SU-DHL-6 (cell line): ENCODE measurements at regions not wholly inside any gene's neighbourhood (a gene's known extent, or its start where the extent isn't known, plus 50 kb on each side); places are given as distances from the start of the nearest gene placed in this dataset.

Experiments
- CTCF ChIP-seq: fragments of 200-600 bp; sonication (generic); IDR thresholded peaks from one replicate; pipeline ENCODE4 v1.5.1; 2017; ENCODE audit warnings: antibody characterized with exemption, mild to moderate bottlenecking, low read length, moderate library complexity; ENCODE audit not compliant: insufficient read depth, poor library complexity, severe bottlenecking
- EZH2phosphoT487 ChIP-seq: fragments of 200-600 bp; sonication (generic), shearing (Covaris generic); conservative IDR thresholded peaks from 2 replicates; pipeline ENCODE4 v1.6.1; 2018; ENCODE audit warnings: mild to moderate bottlenecking, antibody characterized with exemption, low read length, moderate library complexity, mixed read lengths

GRCh38 chrX:8289523-8289922, 118.5 kb upstream of the VCX2 start:
- TF ChIP-seq CTCF: no peak
- no peak for TF ChIP-seq EZH2phosphoT487
